Cerebellar cortex (tissue), 1 donor: ENCODE measurements at regions not wholly inside any gene's neighbourhood (a gene's known extent, or its start where the extent isn't known, plus 50 kb on each side); places are given as distances from the start of the nearest gene placed in this dataset.
A peak's percentile ranks its signal among the peaks of the same experiment; 100 is the strongest.

Source experiments
- DNase-seq: peaks from one replicate; pipeline ENCODE4 v3.0.0-alpha.2; 2015; ENCODE audit warnings: low spot score

GRCh38 chr4:187782286-187782824 is 213.2 kb upstream of the ZFP42 start:
- no peak for DNase-seq

DNA sequence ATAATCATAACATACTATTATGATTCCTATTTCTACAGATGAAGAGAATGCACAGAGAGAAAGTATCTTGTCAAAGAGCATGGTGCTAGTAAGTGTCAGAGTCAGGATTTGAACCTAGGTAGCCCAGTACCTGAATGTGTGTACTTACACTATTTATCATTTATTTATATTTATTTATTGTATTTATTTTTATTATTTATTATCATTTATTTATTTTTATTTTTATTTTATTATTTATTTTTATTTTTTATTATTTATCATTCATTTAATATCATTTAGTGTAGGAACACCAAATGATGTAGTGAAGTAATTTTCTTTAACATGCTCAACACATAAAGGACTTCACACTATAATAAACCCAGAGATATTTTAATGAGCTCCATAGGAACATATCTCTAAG is 209.4 kb upstream of the ZFP42 start:
- no peak for DNase-seq

DNA sequence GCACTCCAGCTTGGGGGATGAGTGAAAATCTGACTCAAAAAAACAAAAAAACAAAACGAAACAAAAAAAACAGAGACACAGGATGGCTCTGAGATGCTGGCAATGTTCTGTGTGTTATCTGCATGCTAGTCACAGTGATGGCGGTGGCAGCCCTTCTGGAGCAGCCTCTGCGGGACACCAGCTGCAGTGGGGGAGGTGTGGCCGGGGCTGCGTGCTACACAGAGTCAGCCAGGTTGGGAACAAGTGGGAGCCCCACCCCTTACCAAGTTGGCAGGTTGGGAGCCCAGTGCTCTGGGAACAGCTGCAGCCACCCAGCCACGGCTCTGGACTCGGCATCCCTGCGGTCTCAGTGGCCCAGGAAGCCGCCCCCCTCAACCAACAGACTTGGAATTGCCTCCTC is 206.5 kb upstream of the ZFP42 start:
- no peak for DNase-seq

- no peak for DNase-seq
Observed at GRCh38 chr4:187795737-187796136, 199.8 kb upstream of the ZFP42 start.

- DNase-seq, result no peak
Observed at GRCh38 chr4:187798385-187798784, 197.2 kb upstream of the ZFP42 start.

DNA sequence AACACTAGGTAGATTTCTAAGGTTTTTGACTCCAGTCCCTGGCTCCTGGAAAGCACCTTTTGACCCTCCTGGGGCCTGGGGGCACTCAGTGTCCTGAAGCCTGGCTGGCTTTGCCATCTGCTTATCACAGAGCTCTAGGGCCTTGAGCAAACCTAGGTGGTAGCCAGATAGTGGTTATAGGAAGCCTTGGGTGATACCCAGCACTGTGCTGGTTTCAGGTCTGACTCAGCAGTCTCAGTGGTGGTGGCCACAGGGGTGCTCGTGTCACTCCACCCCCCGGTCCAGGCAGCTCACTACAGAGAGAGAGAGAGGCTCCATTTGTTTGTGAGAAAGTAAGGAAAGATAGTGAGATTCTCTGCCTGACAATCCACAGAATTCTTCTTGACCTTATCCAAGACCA is 195.8 kb upstream of the ZFP42 start:
- no peak for DNase-seq

GRCh38 chr4:187811591-187811990 is 184.0 kb upstream of the ZFP42 start:
- DNase-seq, result no peak

- no peak for DNase-seq
Observed at GRCh38 chr4:187814737-187815465, 180.7 kb upstream of the ZFP42 start.

DNA sequence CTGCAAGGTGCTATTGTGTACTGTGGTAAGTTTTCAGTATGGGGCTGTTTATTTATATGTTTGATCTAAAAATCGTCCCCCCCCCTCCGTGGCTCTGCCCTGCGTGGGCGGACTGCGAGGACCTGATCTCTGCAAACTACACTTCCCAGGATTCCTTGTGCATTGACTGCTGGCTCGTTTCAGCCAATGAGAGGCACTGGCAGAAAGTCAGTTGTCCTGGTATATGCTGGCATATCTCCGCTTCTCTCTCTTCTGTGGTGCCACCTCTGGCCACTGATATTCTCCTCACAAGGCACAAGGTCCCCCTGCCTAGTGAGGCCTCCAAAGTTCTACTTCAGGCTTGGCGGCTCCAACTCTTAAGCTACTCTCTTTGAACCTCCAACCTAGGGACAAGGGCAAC is 168.8 kb upstream of the ZFP42 start:
- no peak for DNase-seq

DNA sequence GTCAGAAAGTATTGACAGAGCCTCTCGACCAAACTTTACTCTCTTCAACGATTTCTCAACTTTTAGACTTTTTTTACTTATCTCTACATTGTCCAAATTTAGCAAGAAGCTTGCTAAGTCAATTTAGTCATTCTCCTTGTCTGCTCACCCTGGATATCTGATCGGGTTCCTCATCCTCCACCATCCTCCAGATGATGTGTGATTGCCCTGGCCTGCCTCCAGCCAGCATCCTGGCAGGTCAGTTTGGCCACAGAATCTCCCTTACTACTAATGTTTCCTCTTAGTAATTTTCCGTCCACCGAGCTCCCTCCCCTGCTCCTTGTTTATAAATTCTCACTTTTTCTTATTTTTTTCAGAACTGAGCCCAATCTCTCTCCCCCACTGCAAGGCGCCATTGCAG is 167.9 kb upstream of the ZFP42 start:
- no peak for DNase-seq

GRCh38 chr4:187839765-187840164 is 155.8 kb upstream of the ZFP42 start:
- no peak for DNase-seq

GRCh38 chr4:187840814-187841213 is 154.8 kb upstream of the ZFP42 start:
- DNase-seq, result no peak

GRCh38 chr4:187849556-187850225 is 145.9 kb upstream of the ZFP42 start:
- DNase-seq, result peak; percentile 24

- DNase-seq, result no peak
Observed at GRCh38 chr4:187865914-187866313, 129.7 kb upstream of the ZFP42 start.

DNA sequence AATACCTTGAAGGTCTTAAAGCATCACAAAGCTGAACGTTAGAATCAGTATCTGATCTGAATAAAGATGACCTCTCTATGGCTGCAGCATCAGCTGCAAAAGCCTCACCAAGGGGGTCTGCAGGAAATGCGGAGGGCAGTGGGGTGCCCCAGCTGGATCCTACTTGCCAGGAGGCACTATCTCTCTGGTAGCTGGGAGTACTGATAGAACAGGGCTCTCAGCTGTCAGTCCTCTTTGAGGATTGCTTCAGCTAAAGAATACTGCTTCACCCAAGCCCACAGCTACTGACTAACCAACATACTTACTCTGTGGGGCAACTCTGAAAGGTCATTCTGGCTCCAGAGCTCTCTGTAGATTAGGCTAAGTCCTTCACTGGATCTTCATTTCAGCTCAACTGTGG is 112.5 kb upstream of the ZFP42 start:
- DNase-seq, result no peak

- DNase-seq, result no peak
Observed at GRCh38 chr4:187883836-187884475, 111.6 kb upstream of the ZFP42 start.

GRCh38 chr4:187887906-187888305 is 107.7 kb upstream of the ZFP42 start:
- DNase-seq, result no peak

DNA sequence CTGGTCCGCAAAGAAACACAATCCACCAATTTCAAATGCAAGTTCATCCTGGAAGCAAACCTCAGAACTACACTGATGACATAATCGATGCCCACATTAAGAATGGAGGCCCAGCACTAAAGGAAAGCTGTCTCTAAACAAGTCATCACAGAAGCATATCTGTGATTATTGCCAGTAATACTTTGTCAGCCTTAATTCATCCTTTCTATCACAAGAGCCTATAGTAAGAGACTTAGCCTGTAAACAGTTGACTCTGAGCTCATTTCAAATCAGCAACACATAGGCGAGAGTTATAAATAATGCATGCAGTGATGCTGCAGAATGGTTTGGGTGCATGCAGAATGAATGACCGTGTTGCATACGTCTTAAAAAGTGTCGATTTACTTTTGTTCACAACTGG is 105.9 kb upstream of the ZFP42 start:
- DNase-seq, result no peak

- DNase-seq, result no peak
Observed at GRCh38 chr4:187893418-187893817, 102.2 kb upstream of the ZFP42 start.

- no peak for DNase-seq
Observed at GRCh38 chr4:187903106-187903505, 92.5 kb upstream of the ZFP42 start.

DNA sequence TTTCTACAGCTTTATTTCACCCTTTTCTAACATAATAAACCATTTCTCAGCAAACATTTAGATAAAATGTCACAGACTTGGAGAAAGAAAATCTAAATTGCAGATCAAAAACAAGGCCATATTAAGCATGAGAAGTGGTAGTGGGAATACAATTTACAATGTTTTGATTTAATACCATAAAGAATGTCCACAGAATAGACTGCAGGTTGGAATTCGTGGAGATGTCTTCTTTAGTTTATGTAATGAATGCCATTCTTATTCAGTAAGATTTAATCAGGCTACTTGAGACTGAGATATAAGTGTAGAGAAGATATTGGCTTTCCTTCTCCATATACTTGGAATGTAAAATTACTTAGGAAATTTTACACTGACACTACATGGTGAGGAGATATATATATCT is 91.9 kb upstream of the ZFP42 start:
- no peak for DNase-seq

DNA sequence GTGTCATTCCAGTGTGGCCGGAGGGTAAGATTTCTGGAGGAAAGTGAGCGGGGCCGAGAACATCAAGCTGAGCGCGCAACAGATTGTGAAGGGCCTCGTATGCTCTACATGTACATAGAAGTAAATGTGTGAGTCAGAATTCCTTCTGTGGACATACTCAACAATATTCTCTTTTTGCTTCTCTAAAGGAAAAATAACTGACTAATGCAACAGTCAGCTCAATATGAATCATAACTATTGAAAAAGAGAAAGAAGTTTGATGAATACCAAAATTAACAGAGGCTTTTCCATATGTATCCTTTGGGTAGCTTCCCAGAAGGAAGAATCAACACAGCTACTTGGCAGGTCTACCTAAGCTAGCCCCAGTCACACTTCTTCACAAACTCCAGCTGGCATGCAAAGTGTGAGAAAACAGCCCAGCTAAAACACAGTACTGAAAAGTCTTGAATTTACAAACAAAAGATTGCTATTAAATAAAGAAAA is 87.5 kb upstream of the ZFP42 start:
- no peak for DNase-seq

- no peak for DNase-seq
Observed at GRCh38 chr4:187908731-187909130, 86.8 kb upstream of the ZFP42 start.
